Fibroblast of upper back skin (primary cell): ENCODE measurements at regions not wholly inside any gene's neighbourhood (a gene's known extent, or its start where the extent isn't known, plus 50 kb on each side); places are given as distances from the start of the nearest gene placed in this dataset.
A peak's percentile ranks its signal among the peaks of the same experiment; 100 is the strongest.

Experiments
- DNase-seq: peaks from one replicate; pipeline ENCODE4 v3.0.0-alpha.2; 2013

DNA sequence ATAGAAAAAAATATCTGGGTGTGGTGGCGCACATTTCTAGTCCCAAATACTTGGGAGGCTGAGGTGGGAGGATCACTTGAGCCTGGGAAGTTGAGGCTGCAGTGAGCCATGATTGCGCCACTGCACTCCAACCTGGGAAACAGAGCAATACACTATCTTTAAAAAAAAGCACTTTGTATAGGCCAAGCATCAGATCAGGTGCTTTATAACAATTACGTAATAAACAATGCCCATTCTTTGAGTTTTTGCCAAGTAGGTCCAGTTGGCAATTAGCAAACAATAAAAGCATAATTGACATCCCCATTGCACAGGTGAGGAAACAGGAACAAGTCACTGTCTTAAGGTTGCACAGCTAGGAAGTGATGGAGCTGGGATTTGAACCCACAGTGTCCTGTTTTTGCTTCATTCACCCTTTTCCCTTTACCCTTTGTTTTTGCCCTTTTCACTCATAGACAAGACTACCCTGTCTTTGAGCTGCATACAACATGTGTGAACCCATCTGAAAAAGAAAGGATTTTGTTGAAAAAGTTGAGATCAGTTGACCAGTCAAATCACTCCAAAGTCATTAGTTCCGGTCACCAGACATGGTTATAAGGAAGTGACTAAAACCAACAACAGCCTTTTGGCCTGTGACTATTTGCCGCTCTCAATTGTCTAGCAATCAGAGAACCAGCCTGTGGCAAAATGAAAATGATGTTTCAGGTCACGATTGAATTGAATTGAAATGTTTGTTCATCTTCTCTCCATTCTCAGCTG lies 303.6 kb downstream of the TFAP2C start:
- DNase-seq = no peak

DNA sequence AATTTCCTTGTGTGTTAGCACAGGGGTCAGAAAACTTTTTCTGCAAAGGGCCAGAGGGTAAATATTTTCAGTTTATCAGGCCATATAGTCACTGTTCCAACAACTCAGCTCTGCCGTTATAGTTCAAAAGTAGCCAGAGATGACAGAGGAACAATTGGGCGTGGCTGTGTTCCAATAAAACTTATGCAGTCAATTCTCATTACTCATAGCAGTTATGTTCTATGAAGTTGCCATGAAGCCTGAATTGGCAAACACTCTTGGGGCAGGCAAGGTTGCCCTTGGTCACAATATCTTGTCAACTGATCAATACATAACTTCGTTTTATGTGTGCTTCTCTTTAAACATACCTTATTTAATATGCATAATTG lies 304.2 kb downstream of the TFAP2C start:
- DNase-seq = no peak

DNA sequence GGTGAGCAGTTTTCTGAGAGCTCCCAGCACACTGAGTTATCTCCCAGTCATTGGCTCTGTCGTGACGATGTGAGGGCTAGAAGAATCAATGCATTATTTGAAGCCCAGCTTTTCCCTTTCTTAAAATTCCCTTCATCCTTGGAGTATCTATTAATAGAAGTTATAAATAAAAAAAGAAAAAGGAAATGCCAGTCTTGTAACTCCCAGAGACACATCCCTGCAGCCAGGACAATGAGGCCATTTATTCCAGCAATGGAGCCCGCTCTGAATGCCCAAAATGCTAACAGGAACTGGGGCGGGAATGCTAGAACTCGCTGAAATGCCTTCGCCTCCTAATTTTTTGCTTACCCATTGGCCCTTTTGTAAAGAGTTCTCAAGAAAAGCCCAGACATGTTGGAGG lies 305.8 kb downstream of the TFAP2C start:
- DNase-seq = no peak

DNA sequence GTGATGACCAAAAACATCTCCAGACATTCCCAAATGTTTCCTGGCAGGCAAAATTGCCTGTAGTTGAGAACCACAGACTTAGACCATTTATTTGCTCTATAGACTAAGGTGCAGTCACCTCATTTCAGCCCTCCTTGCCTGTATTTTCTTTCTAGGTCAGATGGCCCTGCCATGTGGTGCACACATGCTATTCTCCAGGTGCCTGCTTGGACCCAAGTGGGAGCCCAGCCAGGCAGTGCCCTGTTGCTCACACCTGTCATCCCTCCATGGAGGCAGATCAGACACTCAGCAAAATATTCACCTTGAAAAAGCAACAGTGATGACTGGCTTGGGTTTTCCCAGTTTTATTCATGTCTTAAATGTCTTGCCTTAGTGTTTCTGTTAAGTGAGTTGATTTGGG lies 311.4 kb downstream of the TFAP2C start:
- DNase-seq = no peak

DNA sequence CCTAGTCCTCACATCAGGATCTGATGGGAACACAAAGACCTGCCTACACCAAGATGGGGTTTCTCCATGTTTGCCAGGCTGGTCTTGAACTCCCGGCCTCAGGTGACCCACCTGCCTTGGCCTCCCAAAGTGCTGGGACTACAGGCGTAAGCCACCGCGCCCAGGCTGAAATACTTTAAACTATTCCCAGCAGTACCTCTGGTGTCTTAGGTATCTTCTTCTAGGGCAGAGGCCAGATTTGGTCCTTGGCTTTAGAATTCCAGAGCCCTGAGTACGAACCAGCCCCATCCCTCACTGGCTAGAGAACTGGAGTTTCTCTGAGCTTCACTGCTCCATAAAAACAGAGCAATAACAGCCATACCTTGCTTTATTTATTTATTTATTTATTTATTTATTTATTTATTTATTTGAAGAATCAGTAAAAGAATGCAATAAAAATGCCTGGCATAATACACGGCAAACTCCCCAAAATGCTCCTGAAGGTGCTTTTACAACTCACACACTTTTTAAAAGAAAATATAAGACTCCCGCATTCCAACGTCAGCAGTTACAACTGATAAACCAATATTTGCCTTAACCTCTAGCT lies 312.1 kb downstream of the TFAP2C start:
- no peak for DNase-seq

DNA sequence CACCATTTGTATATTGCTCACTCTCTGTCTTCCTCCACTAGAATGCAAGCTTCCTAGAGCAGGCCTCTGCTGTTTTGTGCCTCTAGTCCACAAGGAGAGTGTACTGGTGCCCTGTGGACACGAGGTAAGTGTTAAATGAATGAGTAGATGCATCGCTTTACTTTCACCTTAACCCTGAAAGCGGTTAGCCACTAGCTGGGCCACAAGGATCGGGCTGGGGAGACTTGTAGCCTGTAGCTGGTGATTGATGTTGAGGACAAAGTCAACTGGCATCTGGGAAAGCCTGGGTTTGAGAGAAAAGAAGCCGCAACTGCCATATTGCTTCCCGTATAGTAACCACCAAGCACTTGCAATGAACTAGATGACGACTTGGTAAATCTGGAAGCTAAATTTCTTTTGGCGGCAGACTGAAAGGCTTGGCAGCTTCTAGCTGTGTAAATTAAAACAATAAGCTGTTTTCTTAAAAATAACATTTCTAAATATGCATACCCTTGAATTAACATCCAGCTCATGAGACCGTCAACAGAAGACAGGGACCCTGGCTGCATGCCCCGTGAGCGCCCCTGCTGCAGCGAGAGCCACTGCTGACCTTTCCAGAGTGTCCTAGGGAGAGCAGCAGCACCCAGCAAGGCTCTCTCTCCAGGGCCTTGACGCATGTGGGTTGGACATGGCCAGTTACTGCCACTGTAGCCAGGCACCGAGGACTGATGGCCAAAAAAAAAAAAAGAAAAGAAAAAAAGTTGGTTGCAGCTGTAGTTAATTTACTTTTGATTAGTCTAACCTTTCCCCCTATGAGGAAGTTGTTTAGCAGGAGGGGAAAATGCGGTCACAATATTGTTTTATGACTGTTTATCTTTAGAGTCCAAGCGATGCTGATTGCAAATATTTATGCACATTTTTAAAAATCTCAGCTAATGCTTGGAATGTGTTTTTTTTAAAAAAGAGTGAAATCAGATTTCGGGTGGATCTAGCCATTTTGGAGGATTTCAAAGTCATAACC lies 315.1 kb downstream of the TFAP2C start:
- DNase-seq = no peak

DNA sequence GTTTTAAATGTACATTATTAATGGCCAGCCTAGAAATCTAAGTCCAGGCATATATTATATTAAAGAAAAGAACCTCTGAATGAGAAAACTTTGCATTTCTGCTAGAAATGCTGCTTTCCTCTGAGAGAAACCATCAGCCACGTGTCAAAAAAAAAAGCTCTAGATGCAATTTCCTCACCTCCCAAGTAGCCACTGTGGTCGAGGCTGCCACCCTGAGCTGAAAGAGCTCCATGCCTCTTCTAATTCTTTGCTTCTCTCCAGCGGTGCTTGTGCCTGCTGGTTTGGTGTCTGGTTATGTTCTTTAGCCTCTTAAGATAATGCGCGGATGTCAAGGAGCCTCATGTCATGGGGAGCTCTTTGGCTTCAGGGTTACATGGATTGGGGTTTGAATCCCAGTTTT lies 316.0 kb downstream of the TFAP2C start:
- DNase-seq = peak; percentile 5

DNA sequence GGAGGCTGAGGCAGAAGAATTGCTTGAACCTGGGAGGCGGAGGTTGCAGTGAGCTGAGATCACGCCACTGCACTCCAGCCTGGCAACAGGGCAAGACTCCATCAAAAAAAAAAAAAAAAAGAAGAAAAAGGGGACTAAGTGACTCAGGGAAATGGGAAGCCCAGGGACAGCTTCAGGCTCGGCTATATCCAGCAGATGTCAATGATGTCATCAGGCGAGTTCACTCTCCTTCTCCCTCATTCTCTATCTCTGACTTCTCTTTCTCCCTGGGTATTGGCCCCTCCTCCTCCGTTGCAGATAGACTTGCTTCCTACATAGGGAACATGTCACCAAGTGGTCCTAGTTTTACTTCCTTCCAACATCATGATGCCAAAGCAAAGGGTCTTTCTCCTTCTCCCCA lies 316.8 kb downstream of the TFAP2C start:
- DNase-seq = no peak

DNA sequence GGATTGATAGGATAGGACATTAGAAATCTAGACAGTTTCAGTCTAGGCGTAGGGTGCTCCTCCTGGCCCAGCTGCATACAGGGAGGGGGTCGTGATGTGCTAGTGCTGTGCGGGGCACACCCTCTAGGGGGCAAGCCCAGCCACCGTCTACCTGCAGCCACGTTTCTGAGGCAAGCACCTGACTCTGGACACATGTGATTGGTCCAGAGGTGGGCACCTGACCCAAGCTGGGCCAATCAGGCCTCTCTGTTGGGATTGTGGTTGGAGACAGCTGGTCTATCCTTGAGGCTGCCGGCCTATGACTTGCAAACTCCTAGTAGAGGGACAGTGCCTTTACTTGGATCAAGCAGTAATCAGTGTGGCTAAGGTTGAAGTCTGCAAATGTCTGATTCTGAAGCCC lies 317.1 kb downstream of the BMP7 start:
- no peak for DNase-seq

DNA sequence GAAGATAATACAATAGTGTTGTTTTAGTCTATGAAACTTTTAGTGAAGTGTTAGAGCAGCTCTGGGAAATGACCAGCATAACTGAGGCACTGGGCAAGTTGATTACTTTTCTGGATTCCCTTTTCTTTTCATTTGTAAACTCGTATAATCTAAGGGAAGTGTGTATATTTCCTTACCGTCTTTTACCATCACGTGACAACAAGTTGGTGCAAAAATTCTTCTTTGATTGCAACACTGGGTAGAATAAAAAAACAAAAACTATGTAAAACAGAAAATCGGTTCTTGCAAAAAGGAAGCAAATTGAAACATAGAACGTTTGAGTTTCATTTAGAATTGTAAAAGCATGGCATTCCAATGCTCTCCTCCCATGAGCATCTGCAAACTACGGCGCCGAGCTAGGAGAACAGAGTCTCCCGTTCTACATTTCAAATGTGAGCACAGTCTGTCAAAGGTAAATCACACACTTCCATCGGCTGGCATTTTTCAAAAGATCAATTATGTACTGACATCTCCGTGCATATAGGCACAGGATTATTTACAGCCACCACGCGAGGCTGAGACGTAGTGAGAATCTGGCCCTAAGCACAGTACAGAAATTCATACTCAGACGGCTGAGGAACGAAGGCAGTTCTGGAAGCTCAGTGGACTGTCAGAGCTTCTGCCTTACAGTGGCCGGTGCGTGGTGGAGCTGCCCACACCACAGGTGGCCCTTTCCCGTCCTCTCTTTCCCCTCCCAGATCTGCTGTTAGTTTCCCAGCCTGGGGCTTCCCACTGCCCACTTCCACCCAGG lies 314.0 kb downstream of the BMP7 start:
- DNase-seq = no peak

DNA sequence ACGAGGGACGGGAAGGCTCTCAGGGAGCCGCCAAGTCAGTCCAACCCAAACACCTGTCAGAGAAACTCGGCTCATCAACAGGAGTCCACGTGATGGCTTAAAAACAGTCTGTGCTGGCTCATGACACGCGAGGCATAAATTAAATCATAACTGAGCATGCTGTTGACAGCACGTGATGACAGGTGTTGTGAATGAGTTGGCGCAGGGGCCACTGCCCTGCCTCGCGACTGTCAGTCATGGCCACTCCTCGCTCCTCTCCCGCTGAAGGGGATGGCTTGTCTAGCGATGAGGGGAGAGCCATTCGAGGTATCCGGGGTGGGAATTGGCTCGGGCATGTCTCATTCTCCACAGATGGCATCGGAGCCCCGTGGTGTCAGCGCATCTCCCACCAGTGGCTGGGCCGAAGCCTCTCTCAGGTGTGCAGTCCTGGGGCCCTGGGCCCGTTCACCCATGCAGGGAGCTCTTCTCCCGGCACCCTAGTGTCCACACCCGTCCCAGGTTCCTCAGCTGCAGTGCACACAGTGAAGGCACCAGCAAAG lies 313.3 kb downstream of the BMP7 start:
- no peak for DNase-seq

DNA sequence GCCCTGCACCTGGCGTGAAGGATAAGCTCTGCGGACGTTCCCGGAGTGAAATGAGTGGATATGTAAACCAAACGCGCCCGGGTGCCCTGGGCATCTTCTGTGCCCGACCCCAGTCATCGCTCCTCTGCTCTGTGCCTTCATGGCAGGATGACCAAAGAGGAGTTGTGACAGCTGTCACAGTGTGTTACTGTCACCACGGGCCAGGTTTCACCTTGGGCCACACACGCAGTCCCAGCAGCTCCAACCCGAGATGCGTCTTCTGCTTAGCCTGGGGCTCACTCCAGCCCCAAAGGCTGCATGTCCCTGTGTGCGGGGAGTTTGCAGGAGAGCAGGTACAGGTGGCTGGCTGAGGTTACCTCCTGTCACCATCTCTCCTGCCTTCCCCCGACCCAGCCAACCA lies 311.6 kb downstream of the BMP7 start:
- DNase-seq = no peak

DNA sequence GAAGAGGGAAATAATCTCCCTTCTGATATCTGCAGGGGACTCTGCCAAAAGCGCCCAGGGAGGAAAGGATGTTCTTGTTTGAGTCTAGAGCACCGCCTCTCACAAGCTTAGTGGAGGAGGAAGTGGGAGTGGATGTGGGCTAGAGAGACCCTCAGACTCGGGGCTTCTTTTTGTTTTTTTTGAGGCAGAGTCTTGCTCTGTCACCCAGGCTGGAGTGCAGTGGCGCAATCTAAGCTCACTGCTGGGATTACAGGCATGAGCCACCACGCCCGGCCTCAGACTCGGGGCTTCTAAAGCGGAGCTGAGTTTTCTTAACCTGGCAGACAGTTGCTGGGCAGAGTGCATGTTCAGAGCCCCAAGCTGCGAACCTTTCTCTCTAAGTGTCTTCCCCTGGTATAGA lies 310.8 kb downstream of the BMP7 start:
- no peak for DNase-seq

DNA sequence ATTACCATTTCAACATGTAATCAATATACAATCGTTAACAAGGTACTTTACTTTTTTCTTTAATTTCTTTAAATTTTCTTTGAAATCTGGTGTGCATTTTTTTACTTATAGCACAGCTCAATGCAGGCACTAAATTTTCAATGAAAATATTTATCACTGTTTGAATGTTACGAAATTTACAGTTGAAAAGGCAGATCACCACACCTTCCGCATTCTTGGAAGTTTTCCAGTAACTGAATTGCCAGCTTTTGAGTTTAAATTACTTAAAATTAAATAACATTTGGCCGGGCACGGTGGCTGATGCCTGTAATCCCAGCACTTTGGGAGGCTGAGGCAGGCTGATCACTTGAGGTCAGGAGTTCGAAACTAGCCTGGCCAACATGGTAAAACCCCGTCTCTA lies 309.9 kb downstream of the BMP7 start:
- no peak for DNase-seq

DNA sequence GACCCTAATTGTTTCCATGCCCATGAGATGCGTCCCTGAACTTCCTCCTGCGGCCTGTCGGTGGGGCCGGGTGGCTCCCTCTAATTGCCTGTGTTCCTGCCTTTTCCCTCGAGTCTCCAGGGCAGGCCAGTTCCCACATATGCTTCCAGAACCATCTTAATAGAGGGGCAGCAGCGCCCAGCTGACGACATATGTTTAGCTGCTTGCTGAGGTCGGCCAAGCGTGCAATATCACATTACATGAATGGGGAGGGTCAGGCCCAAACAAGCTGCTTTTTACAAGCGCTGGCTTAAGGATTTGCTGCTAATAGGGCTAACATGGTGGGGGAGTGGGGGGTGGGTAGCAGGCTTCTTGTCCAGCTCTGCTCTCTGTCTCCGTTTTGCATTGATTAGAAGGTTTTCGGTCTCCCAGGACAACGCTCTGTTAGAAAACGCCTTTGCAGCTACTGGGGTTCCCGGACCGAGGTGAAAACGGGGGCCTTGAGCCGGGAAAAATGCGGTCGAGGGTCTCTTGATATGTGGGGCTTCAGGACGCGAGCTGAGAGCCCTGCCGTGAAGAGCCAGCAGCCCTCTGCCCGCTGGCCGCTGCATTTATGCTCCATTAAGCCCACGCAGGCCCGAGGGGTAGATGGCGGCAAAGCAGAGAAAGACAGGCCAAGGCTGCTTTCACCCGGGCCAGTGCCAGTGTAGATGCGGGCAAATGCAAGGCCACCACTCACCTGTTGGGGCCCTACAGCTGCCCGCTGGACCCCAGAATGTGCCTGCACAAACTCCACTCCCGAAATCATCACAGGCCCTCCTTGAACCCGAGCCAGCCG lies 308.5 kb downstream of the BMP7 start:
- DNase-seq = peak; percentile 33

DNA sequence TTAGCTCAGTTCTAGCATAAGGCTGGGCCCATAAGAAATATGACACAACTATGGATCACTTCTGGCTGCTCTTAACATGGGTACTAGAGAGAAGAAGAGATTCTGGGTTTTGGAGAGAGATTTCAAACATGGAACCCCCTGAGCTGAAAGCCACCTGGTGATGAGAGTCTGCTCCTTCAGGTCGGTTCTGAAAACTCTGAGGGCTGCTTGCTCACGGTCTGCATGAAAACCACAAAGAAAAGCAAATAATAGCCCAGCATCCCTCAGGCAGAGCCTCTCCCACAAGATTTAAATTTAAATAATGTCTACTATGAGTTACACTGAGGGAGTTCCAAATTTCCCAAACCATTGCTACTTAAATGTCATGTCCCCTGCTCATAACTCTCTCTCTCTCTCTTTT lies 301.5 kb downstream of the BMP7 start:
- no peak for DNase-seq

DNA sequence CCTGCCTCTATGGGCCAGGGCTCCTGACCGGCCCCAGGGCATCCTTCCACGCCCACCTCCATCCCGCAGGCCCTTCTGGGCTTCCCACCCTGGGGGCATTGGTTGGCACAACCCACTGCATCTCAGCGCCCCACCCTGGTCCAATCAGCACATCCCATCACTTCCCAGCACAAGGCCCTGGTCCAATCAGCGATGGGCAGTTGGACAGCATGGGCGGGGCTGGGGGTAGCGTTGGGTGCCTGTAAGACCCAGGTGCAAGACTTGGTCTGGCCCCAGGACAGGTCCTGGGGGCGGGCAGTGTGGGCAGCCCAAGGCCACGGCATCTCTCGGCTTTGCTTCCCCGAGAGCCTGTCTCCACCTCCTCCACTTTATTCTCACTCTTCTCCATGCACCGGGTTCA lies 298.5 kb downstream of the BMP7 start:
- DNase-seq = no peak

DNA sequence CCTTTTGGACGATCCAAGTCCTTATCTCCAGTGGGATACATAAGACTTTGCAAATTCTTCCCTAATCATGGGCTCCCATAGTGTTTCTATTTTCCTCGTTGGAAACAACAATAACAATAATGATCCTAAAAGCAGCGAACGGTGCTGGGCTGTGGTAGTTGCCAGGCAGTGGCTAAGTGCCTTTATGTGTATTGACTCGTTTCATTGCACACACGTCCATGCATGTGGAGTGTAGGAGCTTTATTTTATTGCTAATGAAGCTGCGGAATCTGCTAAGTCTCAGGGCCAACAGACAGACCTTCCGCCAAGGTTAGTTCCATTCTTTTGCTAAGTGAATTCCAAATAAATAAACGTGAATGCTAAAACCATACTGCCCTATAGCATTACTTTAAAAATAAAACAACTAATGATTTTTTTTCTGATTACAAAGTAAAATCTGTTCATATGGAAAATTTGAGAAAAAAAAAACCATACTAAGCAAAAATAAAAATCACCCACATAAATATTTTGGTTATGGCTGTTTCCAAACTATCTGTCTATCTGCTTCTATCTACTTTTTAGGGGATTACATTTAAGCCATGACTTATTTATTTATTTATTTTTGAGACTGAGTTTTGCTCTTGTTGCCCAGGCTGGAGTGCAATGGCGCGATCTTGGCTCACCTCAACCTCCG lies 297.9 kb downstream of the BMP7 start:
- no peak for DNase-seq

DNA sequence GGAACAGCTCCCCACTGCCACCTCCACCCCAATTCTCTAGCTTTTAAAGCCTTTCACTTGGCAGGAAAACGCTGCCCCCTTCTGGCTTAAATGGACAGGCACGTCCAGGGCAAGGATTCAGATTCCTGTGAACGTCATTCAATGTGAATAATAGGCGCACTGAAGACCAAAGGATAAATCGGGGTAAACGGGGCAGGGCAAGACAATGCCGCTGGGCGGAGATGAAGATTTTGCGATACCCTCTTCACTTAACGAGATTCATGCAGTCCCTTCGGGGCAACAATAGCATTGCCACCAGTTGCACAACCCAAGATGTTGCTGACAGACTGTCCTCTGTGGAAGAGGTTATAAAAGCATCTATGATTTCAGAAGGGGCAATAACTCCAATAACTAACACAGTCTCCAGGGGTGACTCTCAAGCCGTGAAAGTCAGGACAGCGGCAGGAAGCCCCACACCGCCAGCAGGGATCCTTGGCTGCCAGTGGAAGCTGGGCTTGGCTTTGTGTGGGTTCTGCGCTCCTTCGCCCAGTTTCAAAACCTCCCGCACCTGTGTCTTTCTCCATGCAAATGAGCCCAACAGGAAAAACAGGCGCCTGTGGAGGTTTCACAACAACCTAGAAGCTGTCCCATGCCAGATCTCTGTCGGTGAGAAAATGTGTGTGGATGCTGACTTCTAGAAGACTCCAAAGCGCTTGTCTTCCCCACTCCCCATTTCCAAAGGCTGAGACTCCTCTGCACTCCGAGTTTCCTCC lies 291.8 kb downstream of the BMP7 start:
- peak; percentile 64 for DNase-seq

DNA sequence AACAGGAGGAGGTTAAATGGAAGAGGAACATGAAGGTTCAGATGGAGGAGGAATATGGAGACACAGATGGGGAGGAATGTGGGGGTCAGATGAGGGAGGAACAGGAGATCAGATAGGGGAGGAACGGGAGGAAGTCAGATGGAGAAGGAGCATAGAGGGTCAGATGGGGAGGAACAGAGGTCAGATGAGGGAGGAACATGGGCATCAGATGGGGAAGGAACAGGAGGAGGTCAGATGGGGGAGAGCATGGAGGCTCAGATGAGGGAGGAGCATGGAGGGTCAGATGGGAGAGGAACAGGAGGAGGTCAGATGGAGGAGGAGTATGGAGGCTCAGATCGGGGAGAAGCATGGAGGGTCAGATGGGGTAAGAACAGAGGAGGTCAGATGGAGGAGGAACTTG lies 290.6 kb downstream of the BMP7 start:
- no peak for DNase-seq
